Loucy (cell line): ENCODE measurements at regions not wholly inside any gene's neighbourhood (a gene's known extent, or its start where the extent isn't known, plus 50 kb on each side); places are given as distances from the start of the nearest gene placed in this dataset.
A peak's percentile ranks its signal among the peaks of the same experiment; 100 is the strongest.

Source experiments
- H2AFZ ChIP-seq: fragments of 200-600 bp; sonication (generic); 2 replicates; pipeline ENCODE4 v1.6.0; 2016; ENCODE audit warnings: antibody characterized with exemption, mild to moderate bottlenecking, low read length, moderate library complexity
- H3F3A ChIP-seq: fragments of 200-600 bp; 2 replicates; pipeline ENCODE4 v1.6.0; 2016; ENCODE audit warnings: antibody characterized with exemption, low read depth, mild to moderate bottlenecking
- H3K27me3 ChIP-seq: fragments of 200-600 bp; sonication (generic); 2 replicates; pipeline ENCODE4 v1.6.1; 2014; ENCODE audit warnings: low read length, mild to moderate bottlenecking; ENCODE audit not compliant: insufficient read depth, poor library complexity, severe bottlenecking
- H3K36me3 ChIP-seq: fragments of 200-600 bp; sonication (generic); 2 replicates; pipeline ENCODE4 v1.6.1; 2016; ENCODE audit warnings: low read length; ENCODE audit not compliant: insufficient read depth
- H3K4me1 ChIP-seq: fragments of 200-600 bp; sonication (generic); 2 replicates; pipeline ENCODE4 v1.5.1; 2014; ENCODE audit warnings: low read length, mild to moderate bottlenecking; ENCODE audit not compliant: insufficient read depth, poor library complexity, severe bottlenecking
- H3K4me2 ChIP-seq: fragments of 200-600 bp; sonication (generic); 2 replicates; pipeline ENCODE4 v1.6.0; 2014; ENCODE audit warnings: antibody characterized with exemption, low read length, low read depth, mild to moderate bottlenecking; ENCODE audit not compliant: poor library complexity, severe bottlenecking
- H3K4me3 ChIP-seq: fragments of 200-600 bp; sonication (generic); 2 replicates; pipeline ENCODE4 v1.5.1; 2014; ENCODE audit warnings: low read length, mild to moderate bottlenecking, mixed read lengths; ENCODE audit not compliant: poor library complexity, severe bottlenecking
- H3K79me2 ChIP-seq: fragments of 200-600 bp; sonication (generic); 2 replicates; pipeline ENCODE4 v1.6.1; 2014; ENCODE audit warnings: low read length; ENCODE audit not compliant: insufficient read depth
- H3K9ac ChIP-seq: fragments of 200-600 bp; sonication (generic); 2 replicates; pipeline ENCODE4 v1.6.0; 2014; ENCODE audit warnings: mild to moderate bottlenecking, low read depth, low read length, moderate library complexity; ENCODE audit not compliant: poor library complexity, severe bottlenecking
- H3K9me2 ChIP-seq: fragments of 200-600 bp; sonication (generic); replicated peaks from 2 replicates; pipeline ENCODE4 v1.6.1; 2016; ENCODE audit warnings: low read depth, low read length, mixed read lengths
- H3K9me3 ChIP-seq: fragments of 200-600 bp; sonication (generic); 2 replicates; pipeline ENCODE4 v1.6.1; 2014; ENCODE audit warnings: mild to moderate bottlenecking, antibody characterized with exemption, low read length, low read depth; ENCODE audit not compliant: insufficient read depth
- H4K20me1 ChIP-seq: fragments of 200-600 bp; sonication (generic); 2 replicates; pipeline ENCODE4 v1.6.0; 2014; ENCODE audit warnings: antibody characterized with exemption, low read length, mild to moderate bottlenecking; ENCODE audit not compliant: insufficient read depth, poor library complexity, severe bottlenecking
- CTCF ChIP-seq: fragments of 200-600 bp; sonication (generic); conservative IDR thresholded peaks from 2 replicates; pipeline ENCODE4 v1.5.1; 2014; ENCODE audit warnings: mild to moderate bottlenecking, antibody characterized with exemption, low read length
- EZH2phosphoT487 ChIP-seq: fragments of 200-600 bp; IDR thresholded peaks from 2 replicates; pipeline ENCODE4 v1.6.1; 2018; ENCODE audit warnings: antibody characterized with exemption, mild to moderate bottlenecking, moderate library complexity, borderline replicate concordance

- Histone ChIP-seq H3K4me2 (no peak overlapping the region), H3K9me3 (no peaks in the 10 kb centered on the region; the same call in 1 of the 2 replicates), H3K27me3 (no peaks in the 10 kb centered on the region), H3K79me2 (no peaks in the 10 kb centered on the region), H3K9me2 (no peaks in the 10 kb centered on the region), H3F3A (no peaks in the 10 kb centered on the region), H3K4me1 (no peaks in the 10 kb centered on the region), H3K4me3 (no peak overlapping the region), H2AFZ (no peak overlapping the region), H3K9ac (no peak overlapping the region), H3K36me3 (no peaks in the 10 kb centered on the region), H4K20me1 (no peaks in the 10 kb centered on the region)
- TF ChIP-seq EZH2phosphoT487 (no peak), CTCF (no peak)
Measured at GRCh38 chr17:43341715-43342588, 56.8 kb upstream of the ARL4D start.

GRCh38 chr17:43338886-43339516 lies 59.8 kb upstream of the ARL4D start:
- Histone ChIP-seq H3K4me3 (no peak overlapping the region), H3K9me3 (no peaks in the 10 kb centered on the region), H2AFZ (no peak overlapping the region), H3K4me1 (peaks cover under 1% of the 10 kb centered on the region), H4K20me1 (no peaks in the 10 kb centered on the region), H3K36me3 (no peaks in the 10 kb centered on the region), H3K79me2 (no peaks in the 10 kb centered on the region), H3K9ac (no peak overlapping the region), H3F3A (no peaks in the 10 kb centered on the region), H3K4me2 (no peak overlapping the region), H3K9me2 (no peaks in the 10 kb centered on the region), H3K27me3 (no peaks in the 10 kb centered on the region)
- TF ChIP-seq CTCF (peak; percentile 71), EZH2phosphoT487 (no peak)

- H3F3A ChIP-seq: no peaks in the 10 kb centered on the region
- H3K4me2 ChIP-seq: no peak overlapping the region
- no peak overlapping the region for H3K9ac ChIP-seq
- no peaks in the 10 kb centered on the region for H3K36me3 ChIP-seq
- H4K20me1 ChIP-seq: no peaks in the 10 kb centered on the region
- no peaks in the 10 kb centered on the region for H3K9me2 ChIP-seq
- H3K4me3 ChIP-seq: no peak overlapping the region
- H2AFZ ChIP-seq: no peak overlapping the region
- no peaks in the 10 kb centered on the region for H3K9me3 ChIP-seq
- TF ChIP-seq CTCF (no peak), EZH2phosphoT487 (no peak)
- peaks cover 5% of the 10 kb centered on the region for H3K4me1 ChIP-seq
- H3K79me2 ChIP-seq: no peaks in the 10 kb centered on the region
- no peaks in the 10 kb centered on the region for H3K27me3 ChIP-seq
Measured at GRCh38 chr17:43337684-43338428, 60.9 kb upstream of the ARL4D start.
